SK-N-DZ (cell line): ENCODE measurements at regions not wholly inside any gene's neighbourhood (a gene's known extent, or its start where the extent isn't known, plus 50 kb on each side); places are given as distances from the start of the nearest gene placed in this dataset.
"Not testable (repeated sequence)": the region's sequence is repeated elsewhere in the genome, so short reads cannot be mapped to it uniquely, and the experiment has no call there.

Source experiments
- DNase-seq: peaks from one replicate; pipeline ENCODE4 v3.0.0-alpha.2; 2015; ENCODE audit warnings: low spot score

GRCh38 chr17:22305356-22306071, 613.2 kb downstream of the KCNJ18 start:
- no peak for DNase-seq

GRCh38 chr17:22310292-22310691, 618.0 kb downstream of the KCNJ18 start:
- not testable (repeated sequence) for DNase-seq

- DNase-seq, result peak; percentile 24
These were observed 618.7 kb downstream of the KCNJ18 start for GRCh38 chr17:22310717-22311686.

- not testable (repeated sequence) for DNase-seq
These were observed 628.7 kb downstream of the KCNJ18 start for GRCh38 chr17:22321001-22321400.

- DNase-seq, result not testable (repeated sequence)
These were observed 630.7 kb downstream of the KCNJ18 start for GRCh38 chr17:22322893-22323550.

- no peak for DNase-seq
These were observed 645.1 kb downstream of the KCNJ18 start for GRCh38 chr17:22337467-22337866.

GRCh38 chr17:22356603-22357002, 664.3 kb downstream of the KCNJ18 start:
- DNase-seq, result not testable (repeated sequence)

GRCh38 chr17:22370988-22371387, 678.7 kb downstream of the KCNJ18 start:
- DNase-seq, result not testable (repeated sequence)

GRCh38 chr17:22373911-22374310, 681.6 kb downstream of the KCNJ18 start:
- no peak for DNase-seq

- no peak for DNase-seq
These were observed 682.4 kb downstream of the KCNJ18 start for GRCh38 chr17:22374741-22375140.

GRCh38 chr17:22376747-22377146, 684.4 kb downstream of the KCNJ18 start:
- DNase-seq, result not testable (repeated sequence)

GRCh38 chr17:22378748-22379147, 686.4 kb downstream of the KCNJ18 start:
- DNase-seq, result not testable (repeated sequence)

GRCh38 chr17:22381589-22381988, 689.3 kb downstream of the KCNJ18 start:
- not testable (repeated sequence) for DNase-seq

GRCh38 chr17:22383772-22384460, 691.6 kb downstream of the KCNJ18 start:
- DNase-seq, result not testable (repeated sequence)

- DNase-seq, result not testable (repeated sequence)
These were observed 692.1 kb downstream of the KCNJ18 start for GRCh38 chr17:22384461-22384800.

- DNase-seq, result not testable (repeated sequence)
These were observed 706.1 kb downstream of the KCNJ18 start for GRCh38 chr17:22398446-22398845.

GRCh38 chr17:22399037-22399436, 706.7 kb downstream of the KCNJ18 start:
- not testable (repeated sequence) for DNase-seq

- DNase-seq, result not testable (repeated sequence)
These were observed 712.8 kb downstream of the KCNJ18 start for GRCh38 chr17:22405080-22405479.

GRCh38 chr17:22409160-22409751, 716.9 kb downstream of the KCNJ18 start:
- DNase-seq, result no peak

GRCh38 chr17:22410136-22410535, 717.8 kb downstream of the KCNJ18 start:
- no peak for DNase-seq
